Hepatocyte (in vitro differentiated cells): ENCODE measurements at regions not wholly inside any gene's neighbourhood (a gene's known extent, or its start where the extent isn't known, plus 50 kb on each side); places are given as distances from the start of the nearest gene placed in this dataset.

Source experiments
- DNase-seq: peaks from one replicate; pipeline ENCODE4 v3.0.0-alpha.2; 2016; ENCODE audit warnings: low spot score
- H2AFZ ChIP-seq: fragments of 200-600 bp; sonication (generic); 2 replicates; pipeline ENCODE4 v1.6.0; 2016; ENCODE audit warnings: antibody characterized with exemption, mild to moderate bottlenecking
- H3K27ac ChIP-seq: fragments of 200-600 bp; sonication (generic); 2 replicates; pipeline ENCODE4 v1.5.1; 2016; ENCODE audit warnings: mild to moderate bottlenecking
- H3K27me3 ChIP-seq: fragments of 200-600 bp; sonication (generic); 2 replicates; pipeline ENCODE4 v1.6.1; 2016
- H3K36me3 ChIP-seq: fragments of 200-600 bp; sonication (generic); replicated peaks from 2 replicates; pipeline ENCODE4 v1.5.1; 2016; ENCODE audit warnings: low read depth; ENCODE audit not compliant: insufficient read depth
- H3K4me1 ChIP-seq: fragments of 200-600 bp; sonication (generic); 2 replicates; pipeline ENCODE4 v1.5.1; 2016; ENCODE audit warnings: mild to moderate bottlenecking, moderate library complexity; ENCODE audit not compliant: insufficient read depth
- H3K4me2 ChIP-seq: fragments of 200-600 bp; sonication (generic); 2 replicates; pipeline ENCODE4 v1.6.0; 2016
- H3K4me3 ChIP-seq: fragments of 200-600 bp; sonication (generic); 2 replicates; pipeline ENCODE4 v1.5.1; 2016; ENCODE audit warnings: mild to moderate bottlenecking
- H3K79me2 ChIP-seq: fragments of 200-600 bp; sonication (generic); 2 replicates; pipeline ENCODE4 v1.6.0; 2017; ENCODE audit warnings: mild to moderate bottlenecking
- H3K9me2 ChIP-seq: fragments of 200-600 bp; sonication (generic); replicated peaks from 2 replicates; pipeline ENCODE4 v1.6.0; 2017; ENCODE audit warnings: mild to moderate bottlenecking; ENCODE audit not compliant: insufficient read depth
- H3K9me3 ChIP-seq: fragments of 200-600 bp; sonication (generic); 2 replicates; pipeline ENCODE4 v1.5.1; 2016; ENCODE audit warnings: low read depth, mild to moderate bottlenecking
- H4K20me1 ChIP-seq: fragments of 200-600 bp; sonication (generic); 2 replicates; pipeline ENCODE4 v1.6.0; 2016; ENCODE audit warnings: mild to moderate bottlenecking; ENCODE audit not compliant: insufficient read depth, poor library complexity, severe bottlenecking
- CTCF ChIP-seq: fragments of 200-600 bp; sonication (generic); IDR thresholded peaks from 2 replicates; pipeline ENCODE4 v1.5.1; 2016; ENCODE audit warnings: antibody characterized with exemption, mild to moderate bottlenecking; ENCODE audit not compliant: poor library complexity
- EZH2 ChIP-seq: fragments of 200-600 bp; sonication (generic); IDR thresholded peaks from 2 replicates; pipeline ENCODE4 v1.6.1; 2016; ENCODE audit warnings: antibody characterized with exemption, mild to moderate bottlenecking, borderline replicate concordance
- EZH2phosphoT487 ChIP-seq: fragments of 200-600 bp; sonication (generic); IDR thresholded peaks from one replicate; pipeline ENCODE4 v1.6.1; 2018; ENCODE audit warnings: antibody characterized with exemption, mild to moderate bottlenecking, low read depth, moderate library complexity; ENCODE audit not compliant: unreplicated experiment, severe bottlenecking
- WGBS: methylation state at CpG from one replicate; pipeline ENCODE4 v1.1.6; 2016; ENCODE audit warnings: low lambda C conversion rate; ENCODE audit errors: missing lambda C conversion rate; 5-methylcytosine and 5-hydroxymethylcytosine counted together

GRCh38 chr3:76888856-76889255, 151.0 kb upstream of the ROBO2 start:
- Histone ChIP-seq H2AFZ (no peak overlapping the region), H3K4me2 (no peak overlapping the region), H3K9me2 (no peaks in the 10 kb centered on the region), H3K9me3 (no peaks in the 10 kb centered on the region), H3K36me3 (no peaks in the 10 kb centered on the region), H3K79me2 (no peaks in the 10 kb centered on the region), H3K4me1 (no peaks in the 10 kb centered on the region), H3K27me3 (no peaks in the 10 kb centered on the region), H4K20me1 (no peaks in the 10 kb centered on the region), H3K27ac (no peak overlapping the region), H3K4me3 (no peak overlapping the region)
- no peak for DNase-seq
- TF ChIP-seq EZH2phosphoT487, result no peak
- TF ChIP-seq EZH2, result no peak
- no peak for TF ChIP-seq CTCF
- WGBS, result 77% methylated on average over 1 of the region's 1 CpG

DNA sequence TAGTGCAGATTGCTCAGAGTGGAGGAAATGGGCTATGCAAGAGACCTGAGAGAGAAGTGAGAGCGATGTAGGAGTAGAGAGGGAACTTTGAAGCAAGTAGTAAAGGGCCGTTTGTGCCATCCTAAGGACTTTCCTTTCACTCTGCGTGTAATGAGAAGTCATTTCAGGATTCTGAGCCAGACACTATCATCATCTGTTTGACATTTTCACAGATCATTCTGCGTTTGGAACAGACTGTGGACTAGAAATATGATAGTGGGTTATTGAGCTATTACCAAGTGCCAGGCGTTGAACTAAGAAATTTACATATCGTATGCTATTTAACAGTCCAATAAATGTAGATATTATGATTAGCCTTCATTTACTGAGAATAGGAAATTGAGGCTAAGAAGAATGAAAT, 150.0 kb upstream of the ROBO2 start:
- H2AFZ ChIP-seq, result no peak overlapping the region
- H3K79me2 ChIP-seq, result no peaks in the 10 kb centered on the region
- H3K4me2 ChIP-seq, result no peak overlapping the region
- DNase-seq, result no peak
- no peak overlapping the region for H3K4me3 ChIP-seq
- 88% methylated on average over 6 of the region's 6 CpGs for WGBS
- no peak overlapping the region for H3K27ac ChIP-seq
- no peaks in the 10 kb centered on the region for H3K36me3 ChIP-seq
- H3K4me1 ChIP-seq, result no peaks in the 10 kb centered on the region
- no peaks in the 10 kb centered on the region for H3K9me3 ChIP-seq
- no peak for TF ChIP-seq CTCF
- TF ChIP-seq EZH2, result no peak
- H4K20me1 ChIP-seq, result no peaks in the 10 kb centered on the region
- H3K27me3 ChIP-seq, result no peaks in the 10 kb centered on the region
- H3K9me2 ChIP-seq, result no peaks in the 10 kb centered on the region

GRCh38 chr3:76897076-76897475, 142.8 kb upstream of the ROBO2 start:
- Histone ChIP-seq H3K9me3 (no peaks in the 10 kb centered on the region), H3K4me1 (no peaks in the 10 kb centered on the region), H3K9me2 (no peaks in the 10 kb centered on the region), H3K36me3 (no peaks in the 10 kb centered on the region), H3K27ac (no peak overlapping the region), H4K20me1 (no peaks in the 10 kb centered on the region), H3K4me2 (no peak overlapping the region), H3K79me2 (no peaks in the 10 kb centered on the region), H3K27me3 (no peaks in the 10 kb centered on the region), H3K4me3 (no peak overlapping the region), H2AFZ (no peak overlapping the region)
- DNase-seq, result no peak
- no peak for TF ChIP-seq EZH2phosphoT487
- 71% methylated on average over 2 of the region's 2 CpGs for WGBS

- H3K27me3 ChIP-seq, result no peaks in the 10 kb centered on the region
These were observed 139.3 kb upstream of the ROBO2 start for GRCh38 chr3:76900596-76900995.

More at GRCh38 chr3:76900596-76900995, 139.3 kb upstream of the ROBO2 start:
- TF ChIP-seq EZH2, result no peak
- TF ChIP-seq CTCF, result no peak
- DNase-seq, result no peak
- Histone ChIP-seq H3K4me1 (no peaks in the 10 kb centered on the region), H3K9me2 (no peaks in the 10 kb centered on the region), H3K4me2 (no peak overlapping the region), H4K20me1 (no peaks in the 10 kb centered on the region), H3K4me3 (no peak overlapping the region), H2AFZ (no peak overlapping the region), H3K9me3 (no peaks in the 10 kb centered on the region), H3K79me2 (no peaks in the 10 kb centered on the region), H3K36me3 (no peaks in the 10 kb centered on the region), H3K27ac (no peak overlapping the region)
- 71% methylated on average over 2 of the region's 2 CpGs for WGBS
